Thoracic aorta (tissue), 2 donors: ENCODE measurements at regions not wholly inside any gene's neighbourhood (a gene's known extent, or its start where the extent isn't known, plus 50 kb on each side); places are given as distances from the start of the nearest gene placed in this dataset.

Experiments used
- ATAC-seq: fragments of 150-250 bp; one replicate; pipeline ENCODE4 v1.8.0; 2017; ENCODE audit warnings: low read depth; ENCODE audit not compliant: insufficient number of reproducible peaks, low FRiP score
- DNase-seq: peaks from one replicate; pipeline ENCODE4 v3.0.0-alpha.2; 2020; ENCODE audit warnings: low spot score
- H3K27ac ChIP-seq, 2 donors: fragments of 200-600 bp; sonication (generic); 1 replicate in 1 of 2; 2 replicates in 1 of 2; pipeline ENCODE4 v1.5.1; 2016; ENCODE audit warnings: mild to moderate bottlenecking in 2 of 2, moderate library complexity in 2 of 2
- H3K27me3 ChIP-seq: fragments of 200-600 bp; sonication (generic); replicated peaks from 2 replicates; pipeline ENCODE4 v1.6.0; 2016; ENCODE audit warnings: mild to moderate bottlenecking; ENCODE audit not compliant: insufficient read depth
- H3K36me3 ChIP-seq: fragments of 200-600 bp; sonication (generic); one replicate; pipeline ENCODE4 v1.5.1; 2016
- H3K4me1 ChIP-seq, 2 donors: fragments of 200-600 bp; sonication (generic); 1 replicate in 1 of 2; 2 replicates in 1 of 2; pipeline versions ENCODE4 v1.5.1 to v1.6.0; 2016; ENCODE audit warnings: low read depth in 2 of 2, mild to moderate bottlenecking in 1 of 2; ENCODE audit not compliant: control insufficient read depth in 1 of 2
- H3K4me3 ChIP-seq: fragments of 200-600 bp; sonication (generic); 2 replicates; pipeline ENCODE4 v1.5.1; 2016; ENCODE audit warnings: mild to moderate bottlenecking
- H3K9me3 ChIP-seq: fragments of 200-600 bp; sonication (generic); 2 replicates; pipeline ENCODE4 v1.5.1; 2016
- CTCF ChIP-seq: fragments of 200-600 bp; sonication (generic); IDR thresholded peaks from one replicate; pipeline ENCODE4 v1.5.1; 2019; ENCODE audit warnings: antibody characterized with exemption

GRCh38 chr6:102582569-102582968, 1189.1 kb downstream of the GRIK2 start:
- Histone ChIP-seq H3K4me3 (no peak overlapping the region), H3K27me3 (no peaks in the 10 kb centered on the region), H3K4me1 (no peaks in the 10 kb centered on the region), H3K27ac (no peak overlapping the region), H3K36me3 (no peaks in the 10 kb centered on the region), H3K9me3 (no peaks in the 10 kb centered on the region)
- no peak for ATAC-seq
- no peak for DNase-seq
- no peak for TF ChIP-seq CTCF

GRCh38 chr6:102581378-102582124, 1188.0 kb downstream of the GRIK2 start:
- Histone ChIP-seq H3K4me3 (no peak overlapping the region), H3K27ac (no peak overlapping the region), H3K27me3 (no peaks in the 10 kb centered on the region), H3K9me3 (no peaks in the 10 kb centered on the region), H3K4me1 (no peaks in the 10 kb centered on the region), H3K36me3 (no peaks in the 10 kb centered on the region)
- ATAC-seq, result no peak
- no peak for TF ChIP-seq CTCF
- no peak for DNase-seq

GRCh38 chr6:102571236-102571908, 1177.9 kb downstream of the GRIK2 start:
- no peak overlapping the region for H3K4me3 ChIP-seq
- H3K9me3 ChIP-seq, result no peaks in the 10 kb centered on the region
- ATAC-seq (no peak), DNase-seq (no peak)
- no peak overlapping the region for H3K27ac ChIP-seq
- no peak for TF ChIP-seq CTCF
- no peaks in the 10 kb centered on the region for H3K27me3 ChIP-seq
- H3K4me1 ChIP-seq, result no peaks in the 10 kb centered on the region
- H3K36me3 ChIP-seq, result no peaks in the 10 kb centered on the region

- no peak overlapping the region for H3K27ac ChIP-seq
- H3K36me3 ChIP-seq, result no peaks in the 10 kb centered on the region
- DNase-seq, result no peak
- no peak overlapping the region for H3K4me3 ChIP-seq
- no peaks in the 10 kb centered on the region for H3K9me3 ChIP-seq
- H3K27me3 ChIP-seq, result no peaks in the 10 kb centered on the region
- TF ChIP-seq CTCF, result no peak
- ATAC-seq, result no peak
- H3K4me1 ChIP-seq, result no peaks in the 10 kb centered on the region
These were observed 1169.2 kb downstream of the GRIK2 start for GRCh38 chr6:102562713-102563112.

GRCh38 chr6:102553214-102553613, 1159.7 kb downstream of the GRIK2 start:
- no peak for DNase-seq
- Histone ChIP-seq H3K4me3 (no peak overlapping the region), H3K36me3 (no peaks in the 10 kb centered on the region), H3K27ac (no peak overlapping the region), H3K27me3 (no peaks in the 10 kb centered on the region), H3K9me3 (no peaks in the 10 kb centered on the region), H3K4me1 (no peaks in the 10 kb centered on the region)
- no peak for TF ChIP-seq CTCF
- ATAC-seq, result no peak
